HG03280 (cell line): ENCODE measurements at regions not wholly inside any gene's neighbourhood (a gene's known extent, or its start where the extent isn't known, plus 50 kb on each side); places are given as distances from the start of the nearest gene placed in this dataset.
"Not testable (repeated sequence)": the region's sequence is repeated elsewhere in the genome, so short reads cannot be mapped to it uniquely, and the experiment has no call there.

Source experiments
- ATAC-seq: cut with Tn5 transposase; IDR thresholded peaks from one replicate; pipeline ENCODE4 v1.9.1; 2021; ENCODE audit warnings: mild to moderate bottlenecking, moderate library complexity; ENCODE audit not compliant: unreplicated experiment

DNA sequence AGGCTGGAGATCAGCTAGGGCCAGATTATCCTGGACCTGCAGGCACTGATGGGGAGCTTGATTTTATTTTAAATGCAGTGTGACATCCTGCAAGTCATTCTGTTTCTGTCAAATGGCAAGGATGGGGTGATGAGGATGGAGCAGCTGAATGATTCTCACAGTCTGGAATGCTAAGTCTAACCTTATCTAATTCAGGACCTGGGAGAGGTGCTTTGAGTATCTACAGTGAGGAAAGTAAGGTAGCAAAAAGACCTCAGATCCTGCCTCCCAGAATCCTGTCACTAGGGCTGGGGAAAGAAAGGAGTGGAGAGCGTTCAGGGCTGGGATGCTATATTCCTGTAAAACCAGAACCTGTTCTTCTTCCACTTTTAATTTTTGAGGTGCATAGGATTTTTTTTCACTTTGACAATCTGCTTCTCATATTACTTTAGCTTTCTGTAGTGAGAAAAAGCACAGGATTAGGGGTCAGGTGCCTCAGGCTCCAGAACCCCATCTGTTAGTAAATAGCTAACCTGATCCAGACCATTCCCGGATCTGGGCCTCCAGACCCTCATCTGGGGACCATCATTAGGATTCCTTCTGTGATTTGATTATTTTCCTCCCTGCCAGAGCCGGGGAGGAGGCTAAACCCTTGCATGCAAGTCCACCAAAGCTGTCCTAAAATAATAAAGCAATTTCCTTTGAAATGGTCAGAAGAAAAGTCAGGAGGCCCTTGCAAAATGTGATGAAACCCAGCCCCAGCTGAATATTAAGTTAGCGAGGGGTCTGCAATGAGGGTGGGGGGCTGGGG, 54.7 kb downstream of the ASCL1 start:
- ATAC-seq = no peak

DNA sequence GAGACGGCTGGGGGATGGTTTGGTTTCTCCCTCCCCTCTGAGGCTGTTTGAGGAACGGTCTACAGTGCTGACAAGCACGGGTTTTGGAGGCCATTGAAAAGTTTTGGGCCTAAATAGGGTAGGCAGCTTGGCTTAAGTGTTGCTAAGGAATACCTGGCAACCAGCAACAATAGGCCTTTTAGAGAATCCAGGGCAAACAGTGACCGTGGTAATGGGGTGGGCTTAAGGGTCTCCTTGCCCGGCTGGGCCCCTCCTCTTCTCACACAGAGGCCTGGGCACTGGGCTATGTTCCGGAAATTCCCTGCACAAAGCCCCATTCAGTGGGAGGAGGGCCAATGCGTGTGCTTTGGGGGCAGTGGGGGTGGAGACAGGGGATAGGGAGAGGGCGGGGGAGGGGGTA, 55.4 kb downstream of the ASCL1 start:
- ATAC-seq = no peak

DNA sequence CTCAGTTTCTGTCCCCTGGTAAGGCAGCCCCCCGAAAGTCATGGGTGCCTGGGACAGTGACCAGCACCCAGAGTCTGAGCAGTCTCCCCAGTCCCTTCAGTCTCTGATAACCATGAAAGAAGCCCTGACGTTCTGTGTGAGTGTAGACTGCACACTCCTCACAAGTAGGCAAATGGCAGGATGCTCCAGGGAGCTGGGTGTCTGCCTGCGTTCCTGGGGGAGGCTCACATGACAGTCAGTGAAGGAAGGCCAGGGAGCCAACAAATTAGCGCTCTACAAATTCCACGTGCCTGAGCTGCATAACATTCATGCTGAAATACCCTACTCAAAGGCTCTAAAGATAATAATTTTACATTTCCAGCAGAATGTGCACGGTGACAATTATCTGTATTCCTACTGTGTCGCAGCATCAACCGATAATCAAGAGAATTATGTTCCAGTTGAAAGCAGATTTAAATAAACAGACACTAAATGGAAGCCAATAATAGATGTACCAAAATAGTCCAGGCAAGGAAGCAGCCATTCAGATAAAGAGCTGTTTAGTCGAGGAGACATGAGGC, 56.3 kb downstream of the ASCL1 start:
- no peak for ATAC-seq

DNA sequence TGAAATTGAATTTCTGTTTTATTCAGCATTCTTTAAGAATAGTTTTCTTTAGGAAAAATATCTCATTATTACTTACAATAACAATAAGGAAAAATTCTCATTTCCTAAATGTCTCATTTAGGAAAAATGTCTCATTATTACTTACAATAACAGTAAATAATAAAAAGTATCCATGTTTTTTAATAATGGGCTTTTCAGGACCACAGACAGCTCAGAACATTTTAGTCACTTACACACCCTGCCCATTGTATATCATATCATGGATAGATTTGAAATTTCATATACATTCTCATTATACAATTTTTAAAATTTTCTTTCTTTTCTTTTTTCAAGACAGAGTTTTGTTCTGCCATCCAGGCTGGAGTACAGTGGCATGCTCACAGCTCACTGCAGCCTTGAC, 58.9 kb downstream of the ASCL1 start:
- no peak for ATAC-seq

DNA sequence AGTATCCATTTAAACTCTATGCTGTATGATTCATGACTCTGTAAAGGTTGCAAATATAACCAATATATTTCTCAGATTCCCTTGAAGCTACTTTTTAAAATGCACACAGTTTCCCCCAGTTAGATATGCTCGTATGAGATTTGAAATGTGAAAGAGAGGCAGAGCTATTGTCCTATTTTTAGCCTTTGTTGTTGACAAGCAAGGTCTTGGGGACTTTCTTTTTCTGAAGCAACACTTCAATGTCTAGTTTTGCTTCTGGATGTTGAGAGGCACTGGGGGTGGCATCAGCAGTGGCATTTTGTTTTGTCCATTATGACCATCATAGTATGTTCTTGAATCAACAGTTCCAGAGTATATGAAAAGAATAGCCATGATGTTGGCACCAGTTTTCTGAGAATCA, 63.4 kb downstream of the ASCL1 start:
- no peak for ATAC-seq

DNA sequence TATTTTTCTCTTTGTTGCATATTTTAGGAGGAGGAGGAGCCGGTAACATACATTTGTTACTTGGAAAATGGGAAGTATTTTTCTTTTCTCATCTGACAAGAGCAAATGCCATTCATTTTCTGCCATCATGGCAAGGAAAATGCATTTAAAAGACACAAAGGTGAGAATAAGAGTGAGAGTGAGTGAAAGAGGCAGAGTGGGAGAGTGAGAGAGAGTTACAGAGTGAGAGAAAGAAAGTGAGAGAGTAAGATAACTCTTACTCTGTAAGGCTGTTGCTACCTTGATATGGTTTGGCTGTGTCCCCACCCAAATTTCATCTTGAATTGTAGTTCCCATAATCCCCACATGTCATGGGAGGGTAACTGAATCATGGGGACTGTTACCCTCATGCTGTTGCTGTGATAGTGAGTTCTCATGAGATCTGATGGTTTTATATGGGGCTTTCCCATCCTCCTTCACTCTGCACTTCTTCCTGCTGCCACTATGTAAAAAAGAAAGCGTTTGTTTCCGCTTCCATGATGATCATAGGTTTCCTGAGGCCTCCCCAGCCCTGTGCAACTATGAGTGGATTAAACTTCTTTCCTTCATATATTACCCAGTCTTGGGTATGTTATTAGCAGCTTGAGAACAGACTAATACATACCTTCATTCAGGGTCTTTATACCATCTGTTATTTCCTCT, 64.2 kb downstream of the ASCL1 start:
- no peak for ATAC-seq

DNA sequence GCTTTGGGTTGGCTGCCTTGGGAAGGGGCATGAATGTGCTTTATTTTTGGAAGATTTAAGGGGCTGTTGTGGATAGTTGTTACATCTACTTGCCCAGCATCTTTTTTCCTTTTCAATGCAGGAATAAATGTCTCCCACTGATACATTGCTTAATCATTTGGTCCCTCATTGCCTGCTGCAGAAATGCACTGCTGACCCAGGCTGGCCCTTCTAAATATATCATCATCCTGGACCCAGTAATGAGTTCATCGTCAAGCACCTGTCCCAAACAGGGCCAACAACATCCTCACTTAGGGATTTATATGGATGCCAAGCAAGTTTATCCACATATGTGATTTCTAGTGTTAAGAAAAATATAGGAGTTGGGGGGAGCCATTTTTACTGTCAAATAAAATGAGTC, 67.2 kb downstream of the ASCL1 start:
- no peak for ATAC-seq

DNA sequence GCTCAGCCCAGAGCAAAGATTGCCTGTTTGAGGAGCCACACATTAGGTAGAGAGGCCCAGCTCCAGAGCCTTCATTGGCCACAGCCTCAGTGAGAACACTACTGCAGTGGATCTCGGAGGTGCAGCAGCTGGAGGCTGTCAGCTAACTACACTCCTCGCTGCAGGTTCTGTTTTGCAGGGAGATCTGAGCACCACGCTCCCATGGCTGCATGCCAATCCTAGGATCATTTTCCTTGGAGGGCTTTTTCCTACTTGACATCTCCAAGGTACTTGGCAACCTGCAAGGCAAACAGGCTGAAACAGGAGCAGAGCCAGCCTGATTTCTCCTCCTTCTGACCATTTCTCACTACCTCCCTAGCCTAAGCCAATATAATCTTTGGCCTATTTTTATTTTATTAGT, 69.2 kb downstream of the ASCL1 start:
- ATAC-seq = not testable (repeated sequence)

DNA sequence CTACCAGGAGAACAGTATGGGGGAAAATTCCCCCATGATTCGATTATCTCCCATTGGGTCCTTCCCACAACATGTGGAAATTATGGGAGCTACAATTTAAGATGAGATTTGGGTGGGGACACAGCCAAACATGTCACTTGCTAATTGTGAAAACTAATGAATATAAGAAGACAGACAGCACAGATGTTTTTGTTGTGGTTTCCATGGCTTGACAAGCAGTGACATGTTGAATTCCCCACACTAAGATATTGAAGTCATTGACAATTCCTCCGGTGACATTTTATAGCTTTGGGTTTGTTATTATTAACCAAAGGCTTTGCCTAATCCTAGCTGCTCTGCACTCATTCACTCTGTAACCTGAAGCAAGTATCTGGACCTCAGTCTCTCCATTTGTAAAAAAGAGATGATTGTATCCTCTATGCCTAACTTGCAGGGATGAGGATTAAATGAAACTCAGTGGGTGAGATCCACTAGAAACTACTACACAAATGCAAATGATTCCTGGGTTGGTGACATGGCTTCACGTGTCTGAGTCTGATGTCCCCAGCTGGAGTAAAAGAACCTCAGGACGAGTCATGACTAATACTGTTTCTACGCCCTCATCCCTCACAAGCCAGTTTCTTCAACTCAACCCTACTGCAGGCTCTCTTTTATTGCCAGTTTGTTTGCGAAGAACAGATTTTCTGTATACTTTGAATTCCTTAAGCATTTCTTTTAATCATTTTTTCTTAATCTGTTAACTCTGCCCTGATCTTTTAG, 71.6 kb downstream of the ASCL1 start:
- no peak for ATAC-seq

DNA sequence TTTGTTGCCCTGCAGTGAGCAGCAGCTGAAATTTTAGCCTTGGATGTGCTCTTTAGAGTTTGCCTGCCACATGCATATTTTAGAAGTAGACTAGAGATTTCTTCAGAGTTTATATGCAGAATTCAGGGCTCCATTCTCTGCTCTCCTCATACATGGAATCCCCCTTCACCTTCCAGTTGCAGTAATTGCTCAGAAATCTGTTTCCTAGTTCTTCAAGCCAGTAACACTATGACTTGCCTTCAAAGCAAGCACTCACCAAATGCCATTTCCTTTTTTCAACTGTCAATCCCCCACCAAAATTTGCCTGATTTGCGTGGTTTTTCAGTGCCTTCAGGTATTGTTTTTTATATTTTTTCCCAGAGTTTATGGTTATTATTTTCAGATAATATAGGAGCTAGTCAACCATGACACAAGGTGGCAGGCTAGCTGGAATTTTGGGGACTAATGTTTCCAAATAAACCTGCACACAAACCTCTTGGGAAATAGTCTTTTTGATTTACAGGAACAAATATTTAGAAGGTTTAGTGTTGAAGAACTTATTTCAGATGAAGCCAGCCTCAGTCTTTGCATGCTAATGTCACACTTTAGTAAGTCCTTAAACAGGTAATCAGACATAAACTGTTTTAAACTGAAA, 79.2 kb downstream of the ASCL1 start:
- no peak for ATAC-seq

DNA sequence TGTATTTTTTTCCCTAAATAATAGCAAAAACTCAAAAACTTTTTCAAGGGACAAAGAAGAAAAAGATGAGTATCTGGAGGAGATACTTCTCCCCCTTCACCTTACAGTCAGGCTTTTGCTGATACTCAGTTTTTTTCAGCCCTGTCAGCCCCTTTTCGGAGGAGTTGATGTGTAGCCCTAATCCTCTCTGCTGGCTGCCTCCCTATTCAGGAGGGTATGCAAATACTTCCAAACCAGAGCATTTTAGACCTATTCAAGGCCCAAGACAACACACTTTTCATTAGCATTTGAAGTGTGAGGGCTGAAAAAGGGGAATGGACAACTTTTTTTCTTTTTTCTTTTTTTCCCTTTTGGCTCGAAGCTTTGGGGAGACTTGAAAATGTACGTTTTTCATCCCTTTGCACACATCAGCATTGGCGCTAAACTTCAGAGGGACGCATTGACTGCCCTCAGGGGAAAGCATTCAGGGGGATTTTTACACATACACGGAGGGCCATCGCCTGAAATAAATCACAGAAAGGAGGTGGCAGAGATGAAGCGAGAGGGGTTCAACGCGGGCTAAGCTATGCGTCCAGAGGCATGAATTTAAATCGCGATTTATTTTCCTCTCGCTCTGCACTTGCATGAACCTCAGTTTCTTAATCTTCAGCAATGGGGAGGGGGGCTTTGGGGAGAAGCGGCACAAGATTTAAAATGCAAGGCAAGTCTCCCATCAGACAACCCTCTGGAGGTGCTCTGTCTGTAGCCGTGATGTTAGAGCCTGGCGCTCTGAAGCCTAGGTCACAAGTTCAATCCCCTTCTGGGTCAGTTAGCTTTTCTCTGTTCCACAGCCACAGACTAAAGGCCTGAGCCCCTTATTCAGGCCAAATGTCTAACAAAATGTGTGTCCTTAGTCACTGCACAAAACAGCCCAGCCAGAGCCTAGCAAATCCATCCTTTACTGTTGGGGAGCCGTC, 86.3 kb downstream of the ASCL1 start:
- no peak for ATAC-seq

DNA sequence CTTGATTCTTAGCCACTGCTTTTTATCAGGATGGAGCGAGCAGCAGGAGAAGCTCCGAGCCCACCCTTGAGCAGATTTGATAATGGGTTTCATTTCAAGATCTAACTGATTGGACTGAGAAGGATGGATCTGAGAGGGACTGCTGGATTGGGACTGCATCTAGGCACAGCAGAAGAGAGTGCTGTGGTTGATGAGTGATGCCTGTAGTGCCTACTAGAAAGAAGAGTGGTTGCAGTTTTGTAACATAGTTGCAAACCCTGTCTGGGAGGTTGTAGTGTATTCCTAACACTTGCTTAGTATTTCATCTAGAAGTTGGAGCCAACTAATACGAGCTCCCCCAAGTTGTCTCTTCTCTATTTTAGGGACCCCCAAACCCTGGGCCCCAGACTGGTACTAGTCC, 88.7 kb downstream of the ASCL1 start:
- no peak for ATAC-seq

DNA sequence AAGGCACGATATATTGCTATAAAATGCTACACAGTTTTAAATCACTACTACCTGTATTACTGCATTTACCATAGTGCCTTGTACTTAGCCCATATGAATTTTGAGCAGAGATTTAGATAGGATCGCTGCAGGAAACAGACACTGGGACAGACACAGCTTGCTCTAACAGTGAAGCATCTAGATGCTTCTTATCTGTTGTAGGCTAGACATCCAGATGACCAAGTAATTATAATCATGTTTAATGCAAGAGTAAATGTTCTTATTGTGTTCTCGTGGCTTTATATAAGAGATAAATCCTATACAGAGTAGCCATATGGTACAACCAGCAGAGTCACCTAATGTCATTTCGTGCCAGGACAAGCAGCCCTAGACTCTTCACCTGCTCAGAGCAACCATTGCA, 92.8 kb downstream of the ASCL1 start:
- ATAC-seq = no peak

DNA sequence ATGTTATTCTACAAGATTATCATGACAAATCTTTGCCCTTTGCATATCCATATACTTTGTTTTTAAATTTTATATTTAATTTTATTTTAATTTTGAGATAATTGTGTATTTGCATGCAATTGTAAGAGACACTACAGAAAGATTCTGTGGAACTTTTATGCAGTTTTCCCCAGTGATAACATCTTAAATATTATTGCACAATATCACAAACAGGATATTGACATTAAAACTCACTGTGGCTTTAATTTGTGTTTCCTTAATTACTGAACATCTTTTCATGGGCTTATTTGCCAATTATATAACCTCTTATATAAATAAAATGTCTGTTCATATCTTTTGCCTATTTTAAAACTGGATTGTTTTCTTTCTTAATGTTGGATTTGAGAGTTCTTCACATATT, 95.6 kb downstream of the ASCL1 start:
- ATAC-seq = no peak

DNA sequence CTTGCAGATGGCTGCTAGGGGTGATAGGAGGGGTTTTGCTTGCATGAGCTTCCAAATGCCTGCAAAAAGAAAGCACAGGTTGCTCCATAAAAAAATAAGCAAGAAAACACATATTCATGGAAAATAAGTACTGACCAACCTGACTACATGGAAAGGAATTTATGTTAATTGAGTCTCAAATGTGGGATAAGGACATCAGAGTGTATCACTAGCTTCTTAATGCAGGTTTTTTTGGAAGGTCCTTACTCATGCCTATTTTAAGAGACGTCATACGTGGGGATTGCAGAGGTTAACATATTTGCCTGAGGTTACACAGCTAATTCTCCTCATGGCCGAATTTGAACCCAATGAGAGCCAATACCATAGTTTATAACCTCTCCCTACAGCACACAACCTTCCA, 116.2 kb downstream of the ASCL1 start:
- ATAC-seq = no peak

DNA sequence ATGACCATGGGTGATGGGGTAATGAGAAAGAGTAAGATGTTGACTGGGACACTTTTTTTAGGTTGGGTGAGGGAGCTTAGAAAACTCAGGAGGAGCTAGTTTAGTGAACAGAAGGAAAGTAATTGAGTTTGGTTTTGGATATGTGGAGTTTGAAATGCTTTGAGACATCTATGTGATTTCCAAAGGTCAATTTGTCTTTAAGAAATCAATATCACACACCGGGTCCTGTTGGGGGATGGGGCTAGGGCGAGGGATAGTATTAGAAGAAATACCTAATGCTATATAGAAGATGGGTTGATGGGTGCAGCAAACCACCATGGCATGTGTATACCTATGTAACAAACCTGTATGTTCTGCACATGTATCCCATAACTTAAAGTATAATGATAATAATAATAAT, 118.4 kb downstream of the ASCL1 start:
- no peak for ATAC-seq

DNA sequence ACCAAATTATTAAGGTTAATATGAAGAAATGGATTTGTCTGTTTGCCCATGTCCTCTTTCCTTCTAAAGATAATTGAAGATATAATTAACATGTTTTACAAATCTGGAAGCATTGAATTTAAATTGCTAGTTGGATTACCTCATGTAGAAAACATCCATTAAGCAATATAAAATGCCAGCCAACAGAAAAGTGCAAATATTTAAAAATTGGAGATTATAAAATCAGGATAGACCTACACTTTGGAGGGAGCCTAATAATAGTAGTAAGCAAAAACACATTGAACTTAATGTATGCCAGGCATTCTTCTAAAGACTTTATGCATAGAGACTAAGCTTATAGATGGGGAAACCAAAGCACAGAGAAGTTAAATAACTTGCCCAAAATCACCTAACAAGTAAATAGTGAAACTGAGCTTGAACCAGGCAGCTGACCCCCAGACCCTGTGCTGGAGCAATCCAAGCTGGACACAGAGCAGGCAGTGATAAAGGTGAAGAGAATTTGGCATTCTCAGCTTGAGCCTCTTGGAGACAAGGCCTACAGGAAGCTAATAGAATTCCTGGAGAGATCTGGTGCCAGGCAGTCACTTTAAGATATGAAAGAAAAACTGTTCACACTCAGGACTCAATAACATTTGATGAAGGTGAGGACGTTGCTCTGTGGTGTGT, 119.8 kb downstream of the ASCL1 start:
- ATAC-seq = no peak

DNA sequence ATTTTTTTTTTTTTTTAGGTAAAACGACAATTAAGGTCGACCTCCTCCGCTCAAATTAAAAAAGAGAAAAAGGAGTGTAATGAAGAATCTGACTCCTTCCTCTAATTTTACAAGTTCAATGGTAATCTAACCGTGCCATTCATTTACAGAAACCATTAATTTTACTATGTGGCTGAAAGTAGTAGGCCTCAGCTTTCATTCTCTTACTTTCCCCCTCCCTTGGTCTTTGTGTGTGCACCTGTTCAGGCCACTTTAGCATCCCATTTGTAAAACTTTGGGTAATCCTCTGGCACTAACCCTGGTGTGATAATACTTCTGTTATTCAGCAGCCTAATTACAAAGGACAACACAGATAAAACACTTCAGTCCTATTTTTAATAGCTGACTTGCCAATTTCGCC, 128.1 kb downstream of the ASCL1 start:
- peak; percentile 52 for ATAC-seq

DNA sequence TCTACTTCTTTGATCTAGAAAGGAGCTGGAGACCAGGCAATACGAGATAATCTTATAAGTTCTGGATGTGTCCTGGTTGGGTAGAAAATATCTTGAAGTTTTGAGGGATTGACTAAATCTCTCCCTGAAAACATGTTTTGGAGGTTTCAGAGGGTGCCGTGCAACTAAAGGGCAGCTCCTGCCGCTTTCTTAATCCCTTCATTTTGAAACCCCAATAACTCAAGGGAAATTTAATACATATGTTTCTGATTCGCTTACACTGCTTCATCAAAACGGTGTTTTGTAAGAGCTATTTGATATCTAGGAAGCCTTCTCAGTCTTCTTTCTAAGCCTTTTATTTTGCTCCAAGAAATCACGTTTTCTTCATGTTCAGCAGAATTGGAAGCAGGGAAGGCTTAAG, 129.0 kb downstream of the ASCL1 start:
- ATAC-seq = no peak
